DMS53 treated with DMSO at 0.1 percent for 48 hours (cell line): ENCODE measurements at regions not wholly inside any gene's neighbourhood (a gene's known extent, or its start where the extent isn't known, plus 50 kb on each side); places are given as distances from the start of the nearest gene placed in this dataset.
"Not testable (repeated sequence)": the region's sequence is repeated elsewhere in the genome, so short reads cannot be mapped to it uniquely, and the experiment has no call there.

Experiments
- DNase-seq: peaks from one replicate; lab custom pipeline; 2025; ENCODE audit not compliant: unreplicated experiment; lab: John Stamatoyannopoulos, UW

DNA sequence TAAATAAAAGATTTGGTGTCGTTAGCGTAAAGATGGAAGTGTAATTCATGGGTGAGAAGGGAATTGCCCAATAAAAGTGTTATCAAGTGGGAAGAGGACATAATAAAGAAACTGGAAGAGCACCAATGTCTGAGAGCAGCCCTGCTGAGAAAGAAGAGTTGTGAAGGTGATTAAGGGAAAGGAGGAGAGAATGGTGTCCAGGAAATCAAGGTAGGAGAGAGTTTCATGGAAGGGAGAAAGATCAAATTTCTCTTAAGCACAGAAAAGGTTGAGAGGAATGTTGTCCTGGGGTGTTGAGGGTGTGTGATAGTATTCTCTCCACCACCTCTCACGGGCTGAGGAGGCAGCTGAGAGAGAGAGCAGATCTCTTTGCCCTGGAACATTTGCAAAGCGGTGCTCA is 339.7 kb downstream of the SATB1 start:
- DNase-seq: no peak

DNA sequence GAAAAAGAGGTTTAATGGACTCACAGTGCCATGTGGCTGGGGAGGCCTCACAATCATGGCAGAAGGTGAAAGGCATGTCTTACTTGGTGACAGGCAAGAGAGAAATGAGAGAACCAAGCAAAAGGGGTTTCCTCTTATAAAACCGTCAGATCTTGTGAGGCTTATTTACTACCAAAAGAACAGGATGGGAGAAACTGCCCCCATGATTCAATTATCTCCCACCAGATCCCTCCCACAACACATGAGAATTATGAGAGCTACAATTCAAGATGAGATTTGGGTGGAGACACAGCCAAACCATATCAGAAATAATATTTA is 340.8 kb upstream of the TBC1D5 start:
- not testable (repeated sequence) for DNase-seq

- no peak for DNase-seq
Observed at GRCh38 chr3:18082551-18083272, 340.3 kb upstream of the TBC1D5 start.

GRCh38 chr3:18080198-18080689 is 337.8 kb upstream of the TBC1D5 start:
- no peak for DNase-seq

GRCh38 chr3:18079739-18080138 is 337.3 kb upstream of the TBC1D5 start:
- no peak for DNase-seq

- no peak for DNase-seq
Observed at GRCh38 chr3:18079062-18079461, 336.6 kb upstream of the TBC1D5 start.

DNA sequence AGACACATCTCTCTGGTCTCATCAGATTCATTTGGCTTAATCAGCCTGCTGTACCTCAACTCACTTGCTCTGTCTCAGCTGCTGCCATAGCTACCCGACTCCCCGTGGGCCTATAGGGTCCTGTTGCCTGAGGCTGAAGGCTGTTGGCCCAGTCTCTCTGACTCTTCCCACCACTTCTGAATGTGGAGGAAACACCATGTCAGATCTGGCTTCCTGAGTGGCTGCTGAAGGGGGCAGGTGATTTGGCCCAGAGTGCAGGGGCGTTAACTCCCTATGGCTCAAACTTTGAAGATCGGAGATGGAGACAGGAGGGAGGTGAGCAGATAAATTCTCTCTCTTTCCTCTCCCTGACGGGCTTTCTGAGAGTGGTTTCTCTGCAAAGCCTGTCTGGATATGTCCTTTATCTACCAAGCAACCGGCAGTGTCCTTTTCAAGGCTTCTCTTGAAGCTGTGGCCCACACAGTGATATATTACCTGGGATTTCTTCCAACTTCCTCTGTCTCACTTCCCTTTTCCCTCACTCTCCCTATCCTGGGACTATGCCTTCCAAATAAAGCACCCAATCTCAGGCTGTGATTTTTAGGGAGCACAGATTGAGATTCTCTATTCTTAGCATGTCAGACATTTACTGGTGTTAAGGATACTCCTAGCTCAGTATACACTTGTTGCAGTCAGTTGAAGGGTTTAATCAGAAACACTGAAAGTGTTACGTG is 334.9 kb upstream of the TBC1D5 start:
- no peak for DNase-seq

- DNase-seq: no peak
Observed at GRCh38 chr3:18076301-18076700, 333.9 kb upstream of the TBC1D5 start.

DNA sequence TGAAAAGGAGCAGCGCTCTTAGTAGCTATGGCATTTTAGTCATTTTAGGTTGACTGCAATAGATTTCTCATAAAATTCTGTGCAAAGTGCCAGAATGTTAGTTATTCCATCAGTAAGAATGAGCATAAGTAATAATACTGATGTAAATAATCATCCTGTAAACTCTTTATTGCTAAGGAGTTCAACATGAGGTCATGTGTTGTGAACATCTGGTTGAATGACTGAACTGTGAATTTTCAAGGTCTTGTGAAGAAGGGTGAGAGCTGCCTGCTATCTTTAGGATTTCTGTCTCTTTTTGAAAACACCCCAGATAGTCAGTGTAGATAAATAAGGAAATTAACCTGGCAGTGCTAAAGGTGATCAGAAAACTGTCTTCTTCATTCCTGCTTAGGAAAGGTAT is 333.4 kb upstream of the TBC1D5 start:
- DNase-seq: no peak

- no peak for DNase-seq
Observed at GRCh38 chr3:18071833-18072232, 329.4 kb upstream of the TBC1D5 start.

DNA sequence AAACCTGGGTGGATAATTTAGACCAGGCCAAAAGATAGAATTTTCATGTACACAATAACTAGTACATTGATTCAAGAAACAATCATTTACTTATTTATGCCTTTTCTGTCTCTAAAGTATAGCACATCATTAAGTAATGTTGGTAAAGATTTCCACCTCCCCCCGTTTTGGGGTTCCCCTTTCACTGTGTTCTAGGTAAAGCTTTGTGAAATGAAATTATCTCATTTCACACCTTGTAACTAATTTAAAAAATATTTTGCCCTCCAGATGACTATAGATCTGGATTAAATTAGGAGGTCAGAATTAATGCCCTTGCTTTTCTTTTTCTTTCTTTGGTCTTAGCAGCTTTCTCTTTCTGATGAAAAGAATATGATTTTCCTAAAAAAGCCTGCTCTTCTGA is 328.5 kb upstream of the TBC1D5 start:
- DNase-seq: no peak

DNA sequence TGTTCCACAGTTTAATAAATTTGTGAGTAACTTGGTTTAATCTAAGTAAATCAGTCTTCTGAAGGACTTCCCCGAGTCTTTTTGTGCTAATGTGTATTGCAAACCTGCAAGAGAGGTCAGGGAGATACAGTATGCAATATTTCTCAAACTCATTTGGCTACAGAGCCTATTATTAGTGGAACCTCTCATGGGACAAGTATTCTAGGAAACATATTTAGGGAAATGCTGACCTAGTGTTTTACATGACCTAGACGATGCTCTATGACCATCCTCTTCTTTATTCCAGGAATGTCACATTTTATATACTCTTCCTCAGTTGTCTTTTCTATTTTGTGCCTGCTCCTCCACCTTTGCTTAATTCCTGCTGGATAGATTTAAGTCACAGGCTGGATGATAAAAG is 327.8 kb upstream of the TBC1D5 start:
- DNase-seq: no peak

DNA sequence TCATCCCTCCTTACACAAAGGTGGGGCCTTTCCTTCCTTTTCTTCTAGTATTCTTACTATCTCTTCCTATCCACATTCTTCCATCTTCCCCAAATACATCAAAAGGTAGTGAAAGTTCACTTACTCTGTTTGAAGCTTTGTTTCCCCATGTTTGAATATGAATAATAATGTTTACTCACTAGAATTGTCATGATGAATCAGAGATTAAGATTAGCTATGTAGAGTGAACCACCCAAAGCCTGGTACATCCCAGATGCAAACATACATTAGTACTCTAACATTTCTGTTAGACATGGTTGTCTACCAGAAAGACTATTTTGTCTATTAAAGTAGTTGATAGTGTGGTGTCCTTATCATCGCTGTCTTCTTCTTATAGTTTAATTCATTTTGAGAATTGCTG is 327.1 kb upstream of the TBC1D5 start:
- no peak for DNase-seq

- DNase-seq: no peak
Observed at GRCh38 chr3:18066899-18067582, 324.6 kb upstream of the TBC1D5 start.

- DNase-seq: no peak
Observed at GRCh38 chr3:18064586-18064985, 322.2 kb upstream of the TBC1D5 start.

DNA sequence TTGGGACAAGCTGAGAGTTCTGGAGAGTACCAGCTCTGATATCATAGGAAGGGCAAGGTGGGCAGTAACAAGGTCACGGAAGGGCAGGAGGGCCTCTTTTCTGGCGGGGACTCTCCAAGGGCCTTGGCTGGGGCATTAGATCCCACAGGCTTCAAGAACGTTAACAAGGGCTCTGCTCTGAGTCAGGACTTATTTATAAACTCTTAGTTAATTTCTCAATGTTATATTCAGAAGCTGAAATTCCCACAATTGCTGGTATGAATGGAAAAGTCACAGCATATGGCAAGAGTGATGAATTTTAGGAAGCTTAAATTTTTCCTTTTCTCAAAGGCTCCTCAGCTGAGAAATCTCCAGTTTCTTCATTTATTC is 320.2 kb upstream of the TBC1D5 start:
- no peak for DNase-seq

- DNase-seq: no peak
Observed at GRCh38 chr3:18061737-18062656, 319.6 kb upstream of the TBC1D5 start.

GRCh38 chr3:18058666-18059065 is 316.2 kb upstream of the TBC1D5 start:
- DNase-seq: no peak

DNA sequence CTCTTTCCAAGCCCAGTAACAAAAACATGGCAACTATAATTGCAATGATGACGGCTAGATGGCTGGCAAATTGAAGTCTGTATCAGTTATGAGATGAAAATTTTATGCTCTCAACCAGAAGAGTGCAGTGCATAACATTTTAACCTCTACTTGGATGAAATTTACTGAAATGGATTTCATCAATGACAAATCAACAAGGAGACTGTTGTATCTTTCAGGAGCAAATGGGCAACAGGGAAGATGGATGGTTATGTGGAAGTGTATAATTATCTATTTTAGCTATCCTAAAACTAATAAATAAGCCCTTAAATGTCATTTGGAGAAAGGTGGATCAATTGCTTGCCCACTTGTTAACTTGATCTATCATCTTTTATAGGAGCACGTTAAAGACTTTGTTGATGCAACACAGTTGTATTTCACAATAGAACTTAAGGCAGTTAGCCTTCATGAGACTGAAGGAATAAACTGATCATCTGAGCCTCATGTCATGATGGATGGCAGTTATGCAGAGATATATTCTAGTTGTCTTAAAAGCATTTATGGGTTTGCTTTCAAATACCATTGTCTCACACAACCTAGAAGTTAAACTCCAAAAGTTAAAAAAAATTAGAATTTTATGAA is 315.1 kb upstream of the TBC1D5 start:
- no peak for DNase-seq

DNA sequence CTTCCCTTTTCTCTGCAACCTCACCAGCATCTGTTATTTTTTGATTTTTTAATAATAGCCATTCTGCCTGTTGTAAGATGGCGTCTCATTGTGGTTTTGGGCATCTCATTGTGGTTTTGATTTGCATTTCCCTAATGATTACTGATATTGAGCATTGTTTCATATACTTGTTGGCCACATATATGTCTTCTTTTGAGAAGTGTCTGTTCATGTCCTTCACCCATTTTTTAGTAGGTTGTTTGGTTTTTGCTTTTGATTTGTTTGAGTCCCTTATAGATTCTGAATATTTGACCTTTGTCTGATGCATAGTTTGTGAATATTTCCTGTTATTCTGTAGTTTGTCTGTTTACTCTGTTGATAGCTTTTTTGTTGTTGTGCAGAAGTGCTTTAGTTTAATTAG is 312.2 kb upstream of the TBC1D5 start:
- no peak for DNase-seq

DNA sequence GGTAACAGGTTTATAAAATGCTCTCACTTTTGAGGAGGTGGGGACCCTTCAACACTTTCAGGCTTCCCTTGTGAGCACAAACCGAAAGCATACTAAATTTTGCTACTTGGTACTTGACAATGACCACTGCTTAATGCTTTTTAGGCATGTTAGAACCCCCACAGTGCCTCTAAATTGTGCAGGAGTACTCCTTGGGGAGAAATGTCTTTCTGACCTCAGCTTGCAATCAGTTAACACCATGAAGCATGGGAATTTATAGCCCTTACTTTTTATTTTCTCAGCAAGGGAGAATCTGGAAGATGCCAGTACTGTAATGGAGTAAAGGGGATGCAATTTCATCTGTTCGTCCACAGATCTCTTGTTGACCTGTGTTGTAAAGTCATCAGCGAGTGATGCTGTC is 308.9 kb upstream of the TBC1D5 start:
- DNase-seq: no peak
